Lower lobe of right lung (tissue), 2 donors: ENCODE measurements at regions not wholly inside any gene's neighbourhood (a gene's known extent, or its start where the extent isn't known, plus 50 kb on each side); places are given as distances from the start of the nearest gene placed in this dataset.

Experiments used
- ATAC-seq, 2 donors: fragments of 200-7000 bp; cut with Tn5 transposase; one replicate each; pipeline ENCODE4 v1.9.1; 2020 to 2022; ENCODE audit warnings: mild to moderate bottlenecking in 2 of 2, moderate library complexity in 2 of 2
- DNase-seq: peaks from one replicate; pipeline ENCODE4 v3.0.0-alpha.2; 2020
- H3K27ac ChIP-seq: fragments of 200-600 bp; one replicate; pipeline ENCODE4 v1.8.0; 2022
- H3K27me3 ChIP-seq: fragments of 200-600 bp; one replicate; pipeline ENCODE4 v1.8.0; 2022; ENCODE audit warnings: low read depth
- H3K36me3 ChIP-seq: fragments of 200-600 bp; one replicate; pipeline ENCODE4 v1.8.0; 2022; ENCODE audit warnings: mild to moderate bottlenecking
- H3K4me1 ChIP-seq: fragments of 200-600 bp; one replicate; pipeline ENCODE4 v1.8.0; 2022
- H3K4me3 ChIP-seq: fragments of 200-600 bp; one replicate; pipeline ENCODE4 v1.8.0; 2022; ENCODE audit warnings: mild to moderate bottlenecking
- H3K9me3 ChIP-seq: fragments of 200-600 bp; one replicate; pipeline ENCODE4 v1.8.0; 2022
- intact Hi-C: fragments of 100-400 bp; cut with DNase I; formaldehyde crosslinking; loops from one replicate; pipeline ENCODE4 v1.11.0; 2022
- TF ChIP-seq, protein P1 (sequence below): fragments of 200-600 bp; IDR thresholded peaks from one replicate; pipeline ENCODE4 v1.8.0; 2022; ENCODE audit warnings: antibody characterized with exemption, mild to moderate bottlenecking
- donor health status: DM: no; HTN: yes; CAD: no; lungs with severe emphysema.

- intact Hi-C loops: no loop called here
- no peak for DNase-seq
- ATAC-seq: no peak
- no peaks in the 10 kb centered on the region for H3K4me1 ChIP-seq
- no peaks in the 10 kb centered on the region for H3K36me3 ChIP-seq
- no peaks in the 10 kb centered on the region for H3K9me3 ChIP-seq
- TF ChIP-seq, protein P1, sequence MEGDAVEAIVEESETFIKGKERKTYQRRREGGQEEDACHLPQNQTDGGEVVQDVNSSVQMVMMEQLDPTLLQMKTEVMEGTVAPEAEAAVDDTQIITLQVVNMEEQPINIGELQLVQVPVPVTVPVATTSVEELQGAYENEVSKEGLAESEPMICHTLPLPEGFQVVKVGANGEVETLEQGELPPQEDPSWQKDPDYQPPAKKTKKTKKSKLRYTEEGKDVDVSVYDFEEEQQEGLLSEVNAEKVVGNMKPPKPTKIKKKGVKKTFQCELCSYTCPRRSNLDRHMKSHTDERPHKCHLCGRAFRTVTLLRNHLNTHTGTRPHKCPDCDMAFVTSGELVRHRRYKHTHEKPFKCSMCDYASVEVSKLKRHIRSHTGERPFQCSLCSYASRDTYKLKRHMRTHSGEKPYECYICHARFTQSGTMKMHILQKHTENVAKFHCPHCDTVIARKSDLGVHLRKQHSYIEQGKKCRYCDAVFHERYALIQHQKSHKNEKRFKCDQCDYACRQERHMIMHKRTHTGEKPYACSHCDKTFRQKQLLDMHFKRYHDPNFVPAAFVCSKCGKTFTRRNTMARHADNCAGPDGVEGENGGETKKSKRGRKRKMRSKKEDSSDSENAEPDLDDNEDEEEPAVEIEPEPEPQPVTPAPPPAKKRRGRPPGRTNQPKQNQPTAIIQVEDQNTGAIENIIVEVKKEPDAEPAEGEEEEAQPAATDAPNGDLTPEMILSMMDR: no peak
- H3K4me3 ChIP-seq: no peak overlapping the region
- H3K27me3 ChIP-seq: no peaks in the 10 kb centered on the region
- H3K27ac ChIP-seq: no peak overlapping the region
These were observed 416.4 kb upstream of the CD180 start for GRCh38 chr5:67612961-67613360.

- Histone ChIP-seq H3K27ac (no peak overlapping the region), H3K36me3 (no peaks in the 10 kb centered on the region), H3K9me3 (no peaks in the 10 kb centered on the region), H3K4me3 (no peak overlapping the region), H3K4me1 (no peaks in the 10 kb centered on the region), H3K27me3 (no peaks in the 10 kb centered on the region)
- intact Hi-C loops: no loop called here
- TF ChIP-seq, protein P1: no peak
- ATAC-seq (no peak), DNase-seq (no peak)
These were observed 413.8 kb upstream of the CD180 start for GRCh38 chr5:67610186-67610912.

- Histone ChIP-seq H3K4me1 (no peaks in the 10 kb centered on the region), H3K27ac (no peak overlapping the region), H3K36me3 (no peaks in the 10 kb centered on the region), H3K9me3 (no peaks in the 10 kb centered on the region), H3K4me3 (no peak overlapping the region), H3K27me3 (no peaks in the 10 kb centered on the region)
- DNase-seq: no peak
- no peak for ATAC-seq
- TF ChIP-seq, protein P1: no peak
- intact Hi-C loops: no loop called here
These were observed 411.4 kb upstream of the CD180 start for GRCh38 chr5:67607958-67608357.

- TF ChIP-seq, protein P1: no peak
- Histone ChIP-seq H3K36me3 (no peaks in the 10 kb centered on the region), H3K27me3 (no peaks in the 10 kb centered on the region), H3K4me3 (no peak overlapping the region), H3K9me3 (no peaks in the 10 kb centered on the region), H3K27ac (no peak overlapping the region), H3K4me1 (no peaks in the 10 kb centered on the region)
- ATAC-seq (no peak), DNase-seq (no peak)
- intact Hi-C loops: no loop called here
These were observed 410.0 kb upstream of the CD180 start for GRCh38 chr5:67606586-67606947.

GRCh38 chr5:67605730-67606585 is 409.4 kb upstream of the CD180 start:
- TF ChIP-seq, protein P1: no peak
- intact Hi-C loops: no loop called here
- H3K36me3 ChIP-seq: no peaks in the 10 kb centered on the region
- H3K27ac ChIP-seq: no peak overlapping the region
- ATAC-seq (no peak), DNase-seq (no peak)
- H3K9me3 ChIP-seq: no peaks in the 10 kb centered on the region
- H3K27me3 ChIP-seq: no peaks in the 10 kb centered on the region
- H3K4me1 ChIP-seq: no peaks in the 10 kb centered on the region
- no peak overlapping the region for H3K4me3 ChIP-seq
